ENCODE measurements at regions not wholly inside any gene's neighbourhood (a gene's known extent, or its start where the extent isn't known, plus 50 kb on each side); places are given as distances from the start of the nearest gene placed in this dataset.

DNA sequence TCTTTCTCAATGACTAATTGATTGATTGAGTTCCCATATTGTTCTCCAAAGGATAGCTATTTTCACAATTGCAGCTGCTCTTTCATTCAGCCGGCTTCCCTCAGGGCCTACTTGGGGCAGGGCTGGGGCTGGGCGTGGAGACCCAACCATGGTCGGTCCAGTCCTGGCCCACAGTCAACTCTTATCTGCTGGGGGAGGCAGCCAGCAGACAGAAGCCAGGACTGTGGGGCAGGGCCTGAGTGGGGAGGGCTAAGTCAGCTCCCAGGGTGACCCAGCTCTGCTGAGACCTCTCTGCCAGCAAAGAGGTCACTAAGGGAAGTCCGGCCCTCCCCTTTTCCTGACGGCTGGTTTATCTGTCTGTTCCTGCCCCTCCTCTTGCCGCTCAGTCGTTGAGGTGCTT lies 735.2 kb downstream of the TBC1D22A start:
- TF ChIP-seq, protein P1, sequence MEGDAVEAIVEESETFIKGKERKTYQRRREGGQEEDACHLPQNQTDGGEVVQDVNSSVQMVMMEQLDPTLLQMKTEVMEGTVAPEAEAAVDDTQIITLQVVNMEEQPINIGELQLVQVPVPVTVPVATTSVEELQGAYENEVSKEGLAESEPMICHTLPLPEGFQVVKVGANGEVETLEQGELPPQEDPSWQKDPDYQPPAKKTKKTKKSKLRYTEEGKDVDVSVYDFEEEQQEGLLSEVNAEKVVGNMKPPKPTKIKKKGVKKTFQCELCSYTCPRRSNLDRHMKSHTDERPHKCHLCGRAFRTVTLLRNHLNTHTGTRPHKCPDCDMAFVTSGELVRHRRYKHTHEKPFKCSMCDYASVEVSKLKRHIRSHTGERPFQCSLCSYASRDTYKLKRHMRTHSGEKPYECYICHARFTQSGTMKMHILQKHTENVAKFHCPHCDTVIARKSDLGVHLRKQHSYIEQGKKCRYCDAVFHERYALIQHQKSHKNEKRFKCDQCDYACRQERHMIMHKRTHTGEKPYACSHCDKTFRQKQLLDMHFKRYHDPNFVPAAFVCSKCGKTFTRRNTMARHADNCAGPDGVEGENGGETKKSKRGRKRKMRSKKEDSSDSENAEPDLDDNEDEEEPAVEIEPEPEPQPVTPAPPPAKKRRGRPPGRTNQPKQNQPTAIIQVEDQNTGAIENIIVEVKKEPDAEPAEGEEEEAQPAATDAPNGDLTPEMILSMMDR (IDR thresholded peaks at IDR 0.05), result no peak
- TF ChIP-seq ZFX (IDR thresholded peaks at IDR 0.05; ENCODE audit: borderline replicate concordance), result no peak
